WTC11 (cell line): ENCODE measurements at regions not wholly inside any gene's neighbourhood (a gene's known extent, or its start where the extent isn't known, plus 50 kb on each side); places are given as distances from the start of the nearest gene placed in this dataset.

ENCODE experiments used
- ESRRA ChIP-seq: sonication (generic); formaldehyde crosslinking; IDR thresholded peaks from 2 replicates; pipeline ENCODE4 v1.8.1; 2022; ENCODE audit warnings: mild to moderate bottlenecking, missing genetic modification reagents, borderline replicate concordance
- FOXK1 ChIP-seq: sonication (generic); formaldehyde crosslinking; IDR thresholded peaks from 2 replicates; pipeline ENCODE4 v1.8.0; 2022; ENCODE audit warnings: mild to moderate bottlenecking, moderate library complexity, missing genetic modification reagents
- ZNF121 ChIP-seq: sonication (generic); formaldehyde crosslinking; IDR thresholded peaks from 2 replicates; pipeline ENCODE4 v1.8.0; 2023; ENCODE audit warnings: missing genetic modification reagents
- TF ChIP-seq, protein P1 (sequence below): fragments of 200-600 bp; IDR thresholded peaks from 2 replicates; pipeline ENCODE4 v1.8.0; 2022; ENCODE audit warnings: antibody characterized with exemption

DNA sequence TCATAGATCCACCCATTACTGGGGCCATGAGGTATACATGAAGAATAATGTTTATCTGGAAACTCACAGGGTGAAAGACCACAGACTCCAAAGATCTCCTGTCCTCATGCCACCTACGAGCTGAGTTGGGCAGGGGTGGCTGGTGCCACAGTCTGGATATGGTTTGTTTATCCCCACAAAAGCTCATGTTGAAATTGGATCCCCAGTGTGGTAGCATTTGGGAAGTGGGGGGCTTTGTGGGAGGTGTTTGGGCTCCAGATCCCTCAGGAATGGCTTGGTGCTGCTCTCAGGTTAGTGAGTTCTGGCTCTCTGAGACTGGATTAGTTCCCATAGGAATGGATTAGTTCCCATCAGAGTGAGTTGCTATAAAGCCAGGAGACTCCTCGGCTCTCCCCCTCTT, 192.3 kb upstream of the FSCB start:
- TF ChIP-seq ESRRA (no peak), FOXK1 (no peak), ZNF121 (CRISPR knock-in tag) (no peak)
- TF ChIP-seq, protein P1, sequence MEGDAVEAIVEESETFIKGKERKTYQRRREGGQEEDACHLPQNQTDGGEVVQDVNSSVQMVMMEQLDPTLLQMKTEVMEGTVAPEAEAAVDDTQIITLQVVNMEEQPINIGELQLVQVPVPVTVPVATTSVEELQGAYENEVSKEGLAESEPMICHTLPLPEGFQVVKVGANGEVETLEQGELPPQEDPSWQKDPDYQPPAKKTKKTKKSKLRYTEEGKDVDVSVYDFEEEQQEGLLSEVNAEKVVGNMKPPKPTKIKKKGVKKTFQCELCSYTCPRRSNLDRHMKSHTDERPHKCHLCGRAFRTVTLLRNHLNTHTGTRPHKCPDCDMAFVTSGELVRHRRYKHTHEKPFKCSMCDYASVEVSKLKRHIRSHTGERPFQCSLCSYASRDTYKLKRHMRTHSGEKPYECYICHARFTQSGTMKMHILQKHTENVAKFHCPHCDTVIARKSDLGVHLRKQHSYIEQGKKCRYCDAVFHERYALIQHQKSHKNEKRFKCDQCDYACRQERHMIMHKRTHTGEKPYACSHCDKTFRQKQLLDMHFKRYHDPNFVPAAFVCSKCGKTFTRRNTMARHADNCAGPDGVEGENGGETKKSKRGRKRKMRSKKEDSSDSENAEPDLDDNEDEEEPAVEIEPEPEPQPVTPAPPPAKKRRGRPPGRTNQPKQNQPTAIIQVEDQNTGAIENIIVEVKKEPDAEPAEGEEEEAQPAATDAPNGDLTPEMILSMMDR = no peak
